Heart right ventricle (tissue), 16 donors: ENCODE measurements at regions not wholly inside any gene's neighbourhood (a gene's known extent, or its start where the extent isn't known, plus 50 kb on each side); places are given as distances from the start of the nearest gene placed in this dataset.

Experiments
- ATAC-seq, 8 donors: fragments of 200-7000 bp; cut with Tn5 transposase; one replicate each; pipeline ENCODE4 v1.9.1; 2020; ENCODE audit warnings: mild to moderate bottlenecking in 8 of 8, moderate library complexity in 8 of 8, moderate number of reproducible peaks in 1 of 8
- DNase-seq, 2 donors: peaks; one replicate each; pipeline ENCODE4 v3.0.0-alpha.2; 2020
- H3K27ac ChIP-seq, 10 donors: fragments of 200-600 bp; sonication (generic) in 2 of 10; one replicate each; pipeline versions ENCODE4 v1.5.0 to v1.8.0; 2020 to 2022; ENCODE audit warnings: mild to moderate bottlenecking in 3 of 10
- H3K27me3 ChIP-seq, 7 donors: fragments of 200-600 bp; one replicate each; pipeline ENCODE4 v1.8.0; 2021 to 2022; ENCODE audit warnings: mild to moderate bottlenecking in 2 of 7
- H3K36me3 ChIP-seq, 9 donors: fragments of 200-600 bp; sonication (generic) in 1 of 9; one replicate each; pipeline versions ENCODE4 v1.5.0 to v1.8.0; 2020 to 2022; ENCODE audit warnings: mild to moderate bottlenecking in 2 of 9
- H3K4me1 ChIP-seq, 9 donors: fragments of 200-600 bp; sonication (generic) in 1 of 9; one replicate each; pipeline versions ENCODE4 v1.5.0 to v1.8.0; 2020 to 2022; ENCODE audit warnings: mild to moderate bottlenecking in 4 of 9
- H3K4me3 ChIP-seq, 10 donors: fragments of 200-600 bp; sonication (generic) in 2 of 10; one replicate each; pipeline versions ENCODE4 v1.5.0 to v1.8.0; 2020 to 2022; ENCODE audit warnings: mild to moderate bottlenecking in 7 of 10, moderate library complexity in 2 of 10
- H3K9me3 ChIP-seq, 11 donors: fragments of 200-600 bp in 10 of 11; sonication (generic) in 2 of 11; one replicate each; pipeline versions ENCODE4 v1.5.0 to v1.8.0; 2013 to 2022; ENCODE audit warnings: mild to moderate bottlenecking in 2 of 11, control low read depth in 1 of 11, moderate library complexity in 1 of 11
- CTCF ChIP-seq, 9 donors: fragments of 200-600 bp; sonication (generic) in 2 of 9; IDR thresholded peaks; one replicate each; pipeline versions ENCODE4 v1.5.0 to v1.8.0; 2021 to 2022; ENCODE audit warnings: antibody characterized with exemption in 9 of 9, mild to moderate bottlenecking in 5 of 9, moderate library complexity in 1 of 9
- WGBS, 2 donors: extraction: QIAGEN DNeasy Blood & Tissue Kit; methylation state at CpG; one replicate each; pipeline ENCODE4 v1.1.7; 2013; ENCODE audit warnings: inconsistent platforms in 1 of 2; 5-methylcytosine and 5-hydroxymethylcytosine counted together
- intact Hi-C, 10 donors: fragments of 100-400 bp; cut with DNase I; formaldehyde crosslinking; loops; one replicate each; pipeline versions ENCODE4 v1.11.1 to v1.14.2; 2022
- donor health status: Arrhythmogenic right ventricular cardiomyopathy.
- donor health status: ischemic (EF 13 %, LVEDD 7.1; RV severe dilation, severe dysfunction).
- donor health status: healthy with polysubstance abuse.
- donor health status: DM: no; HTN: yes; CAD: no.
- donor health status: DM: no; HTN: no; CAD: no.
- donor health status: ischemic (EF 25% LVEDD 6.9; RV normal size, moderate dysfunction).
- donor health status: ischemic (EF 25% LVEDD 5.7; RV mildly dilated, moderate dysfunction).
- donor health status: healthy.
- donor health status: DM: yes; HTN: yes; CAD: no.
- donor health status: Ischemic cardiomyopathy.
- donor health status: ischemic (EF 35%, LVEDD 5.7; RV mildly dilated, moderate dysfunction).
- donor health status: nonischemic (EF 11% LVEDD 7.7; RV severe dilation, severe dysfunction).
- donor health status: DM: yes; HTN: yes; CAD: no.
- donor health status: PGD.
- donor health status: ischemic (EF 29% LVEDD 5.4; RV normal size, mild dysfunction).
- donor health status: nonischemic (EF 23%, LVEDD 6.1; RV moderate dilation, normal function).

- intact Hi-C loops, result no loop called here
- H3K27ac ChIP-seq, result no peak overlapping the region
- H3K9me3 ChIP-seq, result peaks cover 0 to 17% (median 0%) of the 10 kb centered on the region in 11 donors
- ATAC-seq (no peak), DNase-seq (no peak)
- TF ChIP-seq CTCF (IDR thresholded peaks at IDR 0.05), result no peak
- H3K27me3 ChIP-seq, result no peaks in the 10 kb centered on the region
- WGBS, 2 donors, result 83 to 90% methylated on average over 2 of the region's 2 CpGs
- H3K36me3 ChIP-seq, result no peaks in the 10 kb centered on the region
- no peak overlapping the region for H3K4me3 ChIP-seq
- H3K4me1 ChIP-seq, result no peaks in the 10 kb centered on the region
Observed at GRCh38 chr16:76791151-76791550, 399.8 kb upstream of the MON1B start.

DNA sequence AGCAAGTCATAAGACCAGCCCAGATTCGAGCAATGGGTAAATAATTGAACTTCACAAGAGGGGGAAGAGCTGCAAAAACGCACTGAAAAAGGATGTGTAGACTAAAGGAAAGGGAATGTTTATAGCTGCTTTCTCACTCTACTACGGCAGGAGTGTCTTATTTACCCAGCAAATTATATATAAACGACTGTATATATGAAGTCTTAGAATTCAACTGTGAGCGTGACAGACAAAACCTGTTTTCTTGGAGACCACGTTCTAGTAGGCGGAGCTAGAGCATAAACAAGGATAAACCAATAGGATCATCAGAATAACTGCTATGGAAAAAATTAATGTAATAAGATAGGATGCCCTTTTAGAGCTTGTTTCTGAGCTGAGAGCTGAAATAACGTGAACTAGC lies 394.6 kb upstream of the MON1B start:
- Histone ChIP-seq H3K4me1 (no peaks in the 10 kb centered on the region), H3K36me3 (no peaks in the 10 kb centered on the region), H3K27me3 (no peaks in the 10 kb centered on the region), H3K9me3 (peaks cover 0 to 4% (median 0%) of the 10 kb centered on the region in 11 donors), H3K4me3 (no peak overlapping the region), H3K27ac (no peak overlapping the region)
- WGBS, 2 donors, result 78% methylated on average over 8 of the region's 8 CpGs
- DNase-seq (no peak), ATAC-seq (no peak)
- TF ChIP-seq CTCF (IDR thresholded peaks at IDR 0.05), result no peak
- intact Hi-C loops, result no loop called here

GRCh38 chr16:76796978-76797377 lies 394.0 kb upstream of the MON1B start:
- H3K9me3 ChIP-seq, result peaks cover 0 to 4% (median 0%) of the 10 kb centered on the region in 11 donors
- no peaks in the 10 kb centered on the region for H3K4me1 ChIP-seq
- DNase-seq, result no peak
- TF ChIP-seq CTCF (IDR thresholded peaks at IDR 0.05), result no peak
- no peaks in the 10 kb centered on the region for H3K36me3 ChIP-seq
- no peak overlapping the region for H3K4me3 ChIP-seq
- intact Hi-C loops, result no loop called here
- WGBS, 2 donors, result 77 to 85% methylated on average over 1 of the region's 1 CpG
- H3K27me3 ChIP-seq, result no peaks in the 10 kb centered on the region
- ATAC-seq, result no peak
- no peak overlapping the region for H3K27ac ChIP-seq

- Histone ChIP-seq H3K27me3 (no peaks in the 10 kb centered on the region), H3K27ac (no peak overlapping the region), H3K36me3 (no peaks in the 10 kb centered on the region), H3K9me3 (peaks cover 0 to 4% (median 0%) of the 10 kb centered on the region in 11 donors), H3K4me1 (no peaks in the 10 kb centered on the region), H3K4me3 (no peak overlapping the region)
- ATAC-seq (no peak), DNase-seq (no peak)
- no peak for TF ChIP-seq CTCF (IDR thresholded peaks at IDR 0.05)
- intact Hi-C loops, result no loop called here
- WGBS, 2 donors, result 84 to 87% methylated on average over 4 of the region's 4 CpGs
Observed at GRCh38 chr16:76797457-76797856, 393.5 kb upstream of the MON1B start.

DNA sequence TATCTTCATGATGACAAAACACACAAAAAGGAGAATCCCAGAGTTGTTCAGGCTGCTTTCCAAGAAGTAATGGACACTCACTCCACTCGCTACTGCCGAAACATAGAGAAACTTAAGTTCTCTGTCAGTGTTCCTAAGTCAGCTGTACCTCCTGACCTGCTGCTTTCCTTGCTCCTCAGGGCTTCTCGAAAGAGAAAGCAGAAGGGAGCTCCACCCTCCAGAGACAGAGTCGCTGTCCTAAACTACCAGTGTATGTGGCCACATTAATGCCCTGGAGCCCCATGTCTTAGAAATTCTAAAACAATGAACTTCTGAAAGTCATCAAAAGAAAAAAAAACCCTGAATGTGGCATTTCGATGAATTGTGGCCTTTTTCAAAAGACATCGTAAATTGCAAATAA lies 390.8 kb upstream of the MON1B start:
- TF ChIP-seq CTCF (IDR thresholded peaks at IDR 0.05), result no peak
- H3K27ac ChIP-seq, result no peak overlapping the region
- H3K27me3 ChIP-seq, result no peaks in the 10 kb centered on the region
- H3K9me3 ChIP-seq, result no peaks in the 10 kb centered on the region
- ATAC-seq (no peak), DNase-seq (no peak)
- H3K36me3 ChIP-seq, result no peaks in the 10 kb centered on the region
- 87 to 89% methylated on average over 6 of the region's 6 CpGs for WGBS, 2 donors
- intact Hi-C loops, result no loop called here
- H3K4me1 ChIP-seq, result no peaks in the 10 kb centered on the region
- no peak overlapping the region for H3K4me3 ChIP-seq
